HG02763 (cell line): ENCODE measurements at regions not wholly inside any gene's neighbourhood (a gene's known extent, or its start where the extent isn't known, plus 50 kb on each side); places are given as distances from the start of the nearest gene placed in this dataset.
"Not testable (repeated sequence)": the region's sequence is repeated elsewhere in the genome, so short reads cannot be mapped to it uniquely, and the experiment has no call there.

Experiments
- ATAC-seq: cut with Tn5 transposase; IDR thresholded peaks from one replicate; pipeline ENCODE4 v1.9.1; 2021; ENCODE audit warnings: mild to moderate bottlenecking, moderate library complexity; ENCODE audit not compliant: unreplicated experiment

- ATAC-seq, result no peak
Observed at GRCh38 chr4:58075724-58076123, 965.5 kb upstream of the IGFBP7 start.

DNA sequence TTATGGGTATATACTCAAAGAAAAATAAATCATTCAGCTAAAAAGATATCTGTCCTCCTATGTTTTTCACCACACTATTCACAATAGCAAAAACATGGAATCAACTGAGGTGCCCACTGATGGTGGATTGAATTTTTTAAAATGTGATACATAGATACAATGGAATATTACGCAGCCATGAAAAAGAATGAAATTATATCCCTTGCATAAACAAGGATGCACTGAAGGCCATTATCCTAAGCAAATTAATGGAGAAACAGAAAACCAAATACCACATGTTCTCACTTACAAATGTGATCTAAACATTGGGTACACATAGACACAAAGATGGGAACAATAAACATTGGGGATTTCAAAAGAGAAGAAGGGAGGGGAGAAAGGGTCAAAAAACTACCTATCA lies 964.2 kb upstream of the IGFBP7 start:
- ATAC-seq, result no peak

DNA sequence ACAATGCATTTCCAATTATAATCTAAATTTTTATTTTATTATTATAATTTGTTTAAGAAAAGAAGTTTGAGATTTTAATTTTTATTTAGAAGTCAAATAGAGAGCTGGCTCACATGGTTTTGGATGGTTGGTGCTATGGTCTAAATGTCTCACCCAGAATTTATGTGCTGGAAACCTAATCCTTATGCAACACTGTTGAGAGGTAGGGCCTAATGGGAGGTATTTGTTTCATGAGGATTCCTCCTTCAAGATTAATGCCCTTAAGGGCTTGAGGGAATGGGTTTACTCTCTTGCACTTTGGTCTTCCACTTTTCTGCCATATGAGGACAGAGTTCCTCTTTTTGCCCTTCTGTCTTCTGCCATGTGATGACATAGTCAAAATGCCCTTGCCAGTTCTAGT lies 960.5 kb upstream of the IGFBP7 start:
- ATAC-seq, result no peak

DNA sequence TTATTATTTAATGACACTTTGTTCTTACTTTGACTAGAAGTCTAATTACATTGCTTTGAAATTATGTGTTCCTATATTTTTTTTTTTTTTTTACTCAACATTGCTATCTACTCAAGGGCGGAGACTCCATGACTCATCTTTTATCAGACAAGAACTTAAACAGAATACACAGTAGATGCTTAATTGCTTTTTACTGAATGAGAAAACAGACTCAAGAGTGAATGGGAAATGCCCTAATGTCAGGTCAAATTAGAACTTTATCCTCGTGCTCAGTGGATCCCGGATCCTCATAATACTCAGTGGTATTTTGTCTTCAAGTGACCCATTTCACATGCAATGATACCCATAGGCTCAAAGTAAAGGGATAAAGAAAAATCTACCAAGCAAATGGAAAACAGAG lies 954.5 kb upstream of the IGFBP7 start:
- ATAC-seq, result no peak

DNA sequence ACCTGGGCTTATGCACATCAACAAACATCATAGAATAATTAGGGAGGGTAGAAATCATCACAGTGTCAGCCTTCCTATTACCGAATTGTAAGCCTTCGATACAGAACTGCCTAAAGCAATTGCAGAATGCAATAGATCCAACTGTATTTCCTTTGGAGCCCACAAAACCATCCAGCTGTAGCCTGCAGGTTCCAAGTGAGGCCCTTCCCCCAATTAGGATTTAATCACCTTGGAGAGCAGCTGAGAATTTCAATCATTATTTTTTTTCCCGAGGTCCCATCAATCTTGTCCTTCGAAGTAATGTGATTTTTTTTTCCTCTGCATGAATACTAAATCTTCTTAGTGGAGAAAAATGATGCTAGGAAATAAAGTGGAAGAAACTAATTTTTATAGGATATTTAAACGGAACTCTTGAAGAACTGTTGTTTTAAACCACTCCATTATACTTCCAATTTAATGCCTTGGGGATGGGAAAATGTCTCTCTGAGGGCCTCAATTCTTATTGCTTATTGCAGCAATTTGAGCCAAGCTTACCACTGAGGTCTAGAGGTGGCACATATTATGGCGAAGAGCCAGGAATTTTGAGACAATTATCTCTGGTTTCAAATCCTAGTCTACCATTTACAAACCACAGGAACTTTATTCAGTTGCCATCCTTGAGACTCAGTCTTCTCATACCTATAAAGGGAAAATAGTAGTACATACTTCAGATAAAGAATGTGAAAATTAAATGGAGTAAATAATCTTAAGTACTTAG lies 953.4 kb upstream of the IGFBP7 start:
- no peak for ATAC-seq

- ATAC-seq, result no peak
Observed at GRCh38 chr4:58061967-58062366, 951.8 kb upstream of the IGFBP7 start.

- ATAC-seq, result no peak
Observed at GRCh38 chr4:58050439-58050838, 940.3 kb upstream of the IGFBP7 start.

- no peak for ATAC-seq
Observed at GRCh38 chr4:58048491-58048890, 938.3 kb upstream of the IGFBP7 start.

DNA sequence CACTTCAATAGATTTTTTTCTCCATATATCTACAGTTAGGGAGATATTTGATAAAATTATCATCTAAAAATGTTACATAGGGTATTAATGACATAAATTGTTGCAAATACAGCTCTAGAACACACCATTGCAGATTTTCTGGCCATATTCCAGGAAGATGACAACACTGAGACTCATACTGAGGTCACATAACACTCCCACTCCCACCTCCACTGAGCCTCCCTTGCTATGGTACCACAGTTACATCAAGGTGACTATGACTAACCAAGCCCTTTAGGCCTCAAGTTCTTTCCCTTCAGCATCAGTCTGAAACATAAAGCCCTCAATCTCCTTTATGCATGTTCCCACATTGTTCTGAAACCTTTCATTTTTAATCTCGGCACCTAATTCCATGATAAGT lies 932.0 kb upstream of the IGFBP7 start:
- ATAC-seq, result no peak

DNA sequence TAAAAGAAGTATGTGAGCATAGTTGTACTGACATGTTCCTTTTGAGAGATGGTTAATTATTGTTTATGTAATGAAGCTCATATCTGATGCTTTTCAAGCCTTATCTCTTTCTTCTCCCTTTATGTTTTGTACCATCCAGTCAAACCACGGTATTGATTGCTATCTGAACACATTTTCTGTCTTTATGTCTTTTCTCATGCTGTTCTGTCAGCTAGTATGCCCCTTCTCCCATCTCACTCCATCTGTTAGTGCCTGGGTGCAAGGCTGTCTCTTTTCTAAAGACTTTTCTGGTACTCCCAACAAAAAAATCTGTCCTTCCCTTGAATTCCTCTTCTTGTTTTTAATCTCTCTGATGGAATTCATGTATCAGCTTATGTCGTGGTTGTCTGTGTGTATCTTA lies 883.8 kb upstream of the IGFBP7 start:
- ATAC-seq, result no peak

DNA sequence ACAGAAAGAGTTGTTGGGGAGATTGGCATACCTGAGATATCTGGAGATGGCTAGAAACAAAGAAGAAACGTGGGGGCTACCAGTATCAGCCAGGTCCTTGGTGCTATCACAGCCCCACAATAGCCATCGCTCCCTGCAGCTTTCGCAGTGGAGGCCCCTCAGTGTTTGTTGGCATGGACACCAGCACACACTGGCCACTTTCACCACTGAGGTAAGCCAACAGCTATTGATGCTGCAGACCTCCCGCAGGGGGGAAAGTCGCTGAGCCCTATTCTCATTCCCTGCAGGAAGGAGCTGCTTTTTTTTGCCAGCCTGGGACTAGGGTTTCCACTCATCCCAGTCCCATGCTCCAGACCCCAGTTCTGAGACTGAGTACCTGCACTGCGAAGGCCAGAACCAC lies 879.2 kb upstream of the IGFBP7 start:
- no peak for ATAC-seq

- ATAC-seq, result no peak
Observed at GRCh38 chr4:57985161-57985560, 875.0 kb upstream of the IGFBP7 start.

DNA sequence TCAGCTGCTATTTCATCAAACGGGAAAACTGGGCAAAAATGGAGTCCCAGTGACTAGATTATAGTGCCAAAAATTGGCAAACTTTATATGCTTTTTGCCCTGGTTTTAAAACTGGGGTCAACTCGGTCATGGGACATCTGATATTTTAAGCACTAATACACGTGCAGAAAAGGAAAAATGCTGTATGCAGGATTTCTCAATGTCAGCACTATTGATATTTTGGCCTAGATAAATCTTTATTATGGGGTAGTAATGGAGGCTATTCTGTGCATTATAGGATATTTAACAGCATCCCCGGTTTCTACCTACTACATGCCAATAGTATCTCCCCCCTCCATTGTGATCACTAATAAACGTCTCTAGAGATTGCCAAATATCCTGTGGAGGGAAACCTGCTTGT lies 870.9 kb upstream of the IGFBP7 start:
- no peak for ATAC-seq

- no peak for ATAC-seq
Observed at GRCh38 chr4:57974821-57975220, 864.6 kb upstream of the IGFBP7 start.

DNA sequence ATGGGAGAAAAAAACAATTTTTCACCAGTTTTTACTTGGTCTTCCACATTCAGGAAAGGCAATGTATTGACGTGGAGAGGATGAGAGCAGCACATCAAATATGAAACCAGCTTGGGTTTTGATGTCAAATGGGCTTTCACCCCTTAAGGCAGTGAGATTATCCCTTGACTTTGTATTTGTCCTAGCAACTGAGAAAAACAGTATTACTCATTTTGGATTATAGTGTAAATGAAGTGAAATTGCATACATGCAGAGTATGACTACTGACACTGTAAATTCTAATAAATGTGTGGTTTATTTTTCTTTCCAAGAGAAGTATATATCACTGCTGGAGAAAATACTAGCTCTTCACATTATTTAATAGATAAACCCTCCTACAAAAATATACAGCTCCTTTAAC lies 863.6 kb upstream of the IGFBP7 start:
- no peak for ATAC-seq

- ATAC-seq, result no peak
Observed at GRCh38 chr4:57971261-57971660, 861.1 kb upstream of the IGFBP7 start.

- ATAC-seq, result no peak
Observed at GRCh38 chr4:57966987-57967760, 857.0 kb upstream of the IGFBP7 start.

DNA sequence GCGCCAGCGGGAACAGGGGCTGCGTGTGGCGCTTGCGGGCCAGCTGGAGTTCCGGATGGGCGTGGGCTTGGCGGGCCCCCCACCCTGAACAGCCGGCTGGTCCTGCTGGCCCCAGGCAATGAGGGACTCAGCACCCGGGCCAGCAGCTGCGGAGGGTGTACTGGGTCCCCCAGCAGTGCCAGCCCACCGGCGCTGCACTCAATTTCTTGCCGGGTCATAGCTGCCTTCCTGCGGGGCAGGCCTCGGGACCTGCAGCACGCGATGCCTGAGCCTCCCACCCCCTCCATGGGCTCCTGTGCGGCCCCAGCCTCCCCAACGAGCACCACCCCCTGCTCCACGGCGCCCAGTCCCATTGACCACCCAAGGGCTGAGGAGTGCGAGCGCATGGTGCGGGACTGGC lies 855.2 kb upstream of the IGFBP7 start:
- ATAC-seq, result not testable (repeated sequence)

GRCh38 chr4:57945298-57945697 lies 835.1 kb upstream of the IGFBP7 start:
- ATAC-seq, result no peak

DNA sequence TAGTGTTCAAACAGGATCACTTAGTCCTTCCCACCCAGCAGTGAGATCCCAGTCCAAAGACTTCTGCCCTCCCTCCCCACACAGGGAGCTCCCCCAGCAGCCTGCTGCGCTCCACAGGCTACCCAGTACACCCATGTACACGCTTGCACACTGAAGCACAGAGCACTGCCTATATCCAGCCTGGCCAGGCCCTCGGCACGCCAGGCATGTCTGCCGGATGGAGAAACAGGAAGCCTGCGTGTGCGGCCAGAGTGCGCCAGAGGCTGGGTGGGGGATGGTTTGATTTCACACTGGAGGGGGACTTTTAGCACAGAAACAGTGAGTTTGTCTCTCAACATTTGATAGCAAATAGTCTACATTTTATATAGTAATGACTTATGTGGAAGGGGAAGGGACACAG lies 833.5 kb upstream of the IGFBP7 start:
- no peak for ATAC-seq

GRCh38 chr4:57937326-57937725 lies 827.1 kb upstream of the IGFBP7 start:
- not testable (repeated sequence) for ATAC-seq

DNA sequence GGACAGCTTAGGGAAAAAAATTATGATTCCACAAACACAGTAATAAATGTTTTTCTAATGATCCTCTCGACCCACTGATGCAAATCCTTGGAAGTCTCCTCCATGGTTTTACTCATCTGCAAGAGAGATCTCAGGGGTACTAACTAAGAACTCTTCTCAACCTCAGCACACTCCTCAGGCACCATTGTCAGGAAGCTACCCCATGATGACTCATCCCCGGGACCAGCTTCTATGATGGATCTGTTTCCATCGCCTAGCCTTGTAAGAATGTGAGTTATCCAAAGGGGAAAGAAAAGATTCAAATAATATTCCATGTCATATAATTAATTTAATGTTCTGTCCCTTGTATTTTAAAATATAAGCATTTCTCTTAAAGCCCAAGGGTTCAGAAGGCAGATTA lies 816.1 kb upstream of the IGFBP7 start:
- no peak for ATAC-seq
